K562 (cell line): ENCODE measurements at regions not wholly inside any gene's neighbourhood (a gene's known extent, or its start where the extent isn't known, plus 50 kb on each side); places are given as distances from the start of the nearest gene placed in this dataset.

ENCODE experiments used
- ATF3 ChIP-seq, 2 experiments: fragments of 450-650 bp in 1 of 2; sonication (generic) in 1 of 2; formaldehyde crosslinking in 1 of 2; IDR thresholded peaks in 1 of 2; conservative IDR thresholded peaks in 1 of 2; 2 replicates each; pipeline versions ENCODE4 v1.6.1 to v1.8.1; 2016 to 2023; ENCODE audit warnings: mild to moderate bottlenecking in 2 of 2, moderate library complexity in 2 of 2, inconsistent platforms in 1 of 2, missing genetic modification reagents in 1 of 2
- MTF1 ChIP-seq: fragments of 250-450 bp; sonication (Bioruptor Pico); IDR thresholded peaks from 2 replicates; pipeline ENCODE4 v1.9.0; 2021; ENCODE audit warnings: moderate library complexity, mild to moderate bottlenecking, inconsistent platforms, borderline replicate concordance
- POLR2AphosphoS5 ChIP-seq: IDR thresholded peaks from 2 replicates; pipeline ENCODE4 v1.6.1; 2011; ENCODE audit warnings: mild to moderate bottlenecking, low read depth, low read length, moderate library complexity; ENCODE audit not compliant: control insufficient read depth, insufficient read depth
- RFX1 ChIP-seq: fragments of 450-650 bp; IDR thresholded peaks from 2 replicates; pipeline ENCODE4 v1.6.1; 2016; ENCODE audit warnings: mild to moderate bottlenecking, moderate library complexity
- ZNF444 ChIP-seq: fragments of 250-450 bp; sonication (Bioruptor Pico); IDR thresholded peaks from 2 replicates; pipeline ENCODE4 v1.4.0; 2020; ENCODE audit warnings: mild to moderate bottlenecking, moderate library complexity

GRCh38 chr17:33986566-33986965, 268.5 kb upstream of the CCL2 start:
- no peak for TF ChIP-seq RFX1
- TF ChIP-seq ZNF444 (CRISPR knock-in tag) = no peak
- no peak for TF ChIP-seq ATF3 (IDR thresholded peaks at IDR 0.05)
- TF ChIP-seq ATF3 (CRISPR knock-in tag; conservative IDR thresholded peaks at IDR 0.05) = no peak
- TF ChIP-seq POLR2AphosphoS5 = no peak
- no peak for TF ChIP-seq MTF1
